ENCODE measurements at regions not wholly inside any gene's neighbourhood (a gene's known extent, or its start where the extent isn't known, plus 50 kb on each side); places are given as distances from the start of the nearest gene placed in this dataset.

GRCh38 chr5:24363789-24364481, 280.8 kb downstream of the CDH10 start:
- DNase-seq (ENCODE audit: low spot score), result peak; percentile 17
- no peak for FAIRE-seq

- no peak for FAIRE-seq
Measured at GRCh38 chr5:24364711-24365110, 280.1 kb downstream of the CDH10 start.

GRCh38 chr5:24365406-24365805, 279.4 kb downstream of the CDH10 start:
- FAIRE-seq (peak; percentile 77), DNase-seq (ENCODE audit: low spot score) (no peak)

More at GRCh38 chr5:24364711-24365110, 280.1 kb downstream of the CDH10 start:
- DNase-seq (ENCODE audit: low spot score), result no peak

- DNase-seq (ENCODE audit: low spot score) (no peak), FAIRE-seq (no peak)
Measured at GRCh38 chr5:24367216-24367615, 277.6 kb downstream of the CDH10 start.

GRCh38 chr5:24368115-24368514, 276.7 kb downstream of the CDH10 start:
- FAIRE-seq (no peak), DNase-seq (ENCODE audit: low spot score) (no peak)

- FAIRE-seq (no peak), DNase-seq (ENCODE audit: low spot score) (no peak)
Measured at GRCh38 chr5:24376210-24376609, 268.6 kb downstream of the CDH10 start.

- DNase-seq (ENCODE audit: low spot score) (no peak), FAIRE-seq (no peak)
Measured at GRCh38 chr5:24376616-24377015, 268.2 kb downstream of the CDH10 start.

- FAIRE-seq, result peak; percentile 69
- DNase-seq (ENCODE audit: low spot score), result peak; percentile 52
Measured at GRCh38 chr5:24381861-24382489, 262.8 kb downstream of the CDH10 start.

- DNase-seq (ENCODE audit: low spot score) (no peak), FAIRE-seq (no peak)
Measured at GRCh38 chr5:24385070-24385469, 259.7 kb downstream of the CDH10 start.

GRCh38 chr5:24385617-24386016, 259.2 kb downstream of the CDH10 start:
- DNase-seq (ENCODE audit: low spot score) (no peak), FAIRE-seq (no peak)

- DNase-seq (ENCODE audit: low spot score) (no peak), FAIRE-seq (no peak)
Measured at GRCh38 chr5:24388448-24388847, 256.3 kb downstream of the CDH10 start.

- no peak for DNase-seq (ENCODE audit: low spot score)
- no peak for FAIRE-seq
Measured at GRCh38 chr5:24389968-24390367, 254.8 kb downstream of the CDH10 start.

- DNase-seq (ENCODE audit: low spot score) (no peak), FAIRE-seq (no peak)
Measured at GRCh38 chr5:24391816-24392215, 253.0 kb downstream of the CDH10 start.

GRCh38 chr5:24397601-24398000, 247.2 kb downstream of the CDH10 start:
- DNase-seq (ENCODE audit: low spot score), result no peak
- no peak for FAIRE-seq

GRCh38 chr5:24401773-24402172, 243.0 kb downstream of the CDH10 start:
- peak; percentile 46 for DNase-seq (ENCODE audit: low spot score)

GRCh38 chr5:24407466-24407865, 237.3 kb downstream of the CDH10 start:
- no peak for FAIRE-seq
- DNase-seq (ENCODE audit: low spot score), result no peak

More at GRCh38 chr5:24401773-24402172, 243.0 kb downstream of the CDH10 start:
- no peak for FAIRE-seq

- DNase-seq (ENCODE audit: low spot score) (no peak), FAIRE-seq (no peak)
Measured at GRCh38 chr5:24428345-24428744, 216.4 kb downstream of the CDH10 start.

GRCh38 chr5:24433555-24433954, 211.2 kb downstream of the CDH10 start:
- FAIRE-seq (no peak), DNase-seq (ENCODE audit: low spot score) (no peak)

Measured in urothelium cell line (cell line).